Panc1 (cell line): ENCODE measurements at regions not wholly inside any gene's neighbourhood (a gene's known extent, or its start where the extent isn't known, plus 50 kb on each side); places are given as distances from the start of the nearest gene placed in this dataset.

Experiments used
- ATAC-seq: fragments of 200-7000 bp; cut with Tn5 transposase; 2 replicates; pipeline ENCODE4 v1.9.1; 2020; ENCODE audit warnings: mild to moderate bottlenecking, moderate library complexity
- BruUV-seq: library from RNA; stranded (reverse); fragments of 400-500 nt; replicated peaks from 2 replicates; lab custom pipeline; 2021; lab: Mats Ljungman, UMichigan
- CTCF ChIA-PET: fragments of 300-600 bp; sonication (Branson Sonifier 250); formaldehyde crosslinking; loops from one replicate; lab custom pipeline; 2022; ENCODE audit warnings: antibody characterized with exemption; lab: Charles Lee
- POLR2A ChIA-PET: fragments of 300-600 bp; sonication (Branson Sonifier 250); formaldehyde crosslinking; loops from one replicate; lab custom pipeline; 2022; ENCODE audit warnings: antibody characterized with exemption; lab: Charles Lee
- DNase-seq: peaks from one replicate; pipeline ENCODE4 v3.0.0-alpha.2; 2010; ENCODE audit warnings: low read depth, low spot score
- H3K27ac ChIP-seq: 2 replicates; pipeline ENCODE4 v1.5.1; 2011; ENCODE audit warnings: mild to moderate bottlenecking, low read length, inconsistent platforms
- H3K27me3 ChIP-seq: fragments of 200-500 bp; sonication (Bioruptor generic); 2 replicates; pipeline ENCODE4 v1.6.0; 2014; ENCODE audit warnings: low read length, inconsistent platforms; ENCODE audit not compliant: control insufficient read depth, insufficient read depth
- H3K36me3 ChIP-seq: fragments of 200-500 bp; sonication (Bioruptor generic); 2 replicates; pipeline ENCODE4 v1.5.1; 2014; ENCODE audit warnings: inconsistent platforms, mild to moderate bottlenecking, low read length, moderate library complexity; ENCODE audit not compliant: control insufficient read depth, insufficient read depth
- H3K4me1 ChIP-seq: 2 replicates; pipeline ENCODE4 v1.5.1; 2011; ENCODE audit warnings: inconsistent platforms, mild to moderate bottlenecking, low read length, moderate library complexity; ENCODE audit not compliant: control insufficient read depth, insufficient read depth
- H3K4me3 ChIP-seq, 2 experiments: 2 replicates each; pipeline ENCODE4 v1.5.1; 2011 to 2012; ENCODE audit warnings: low read depth in 2 of 2, low read length in 2 of 2, mild to moderate bottlenecking in 2 of 2, inconsistent platforms in 1 of 2, moderate library complexity in 1 of 2
- H3K9me3 ChIP-seq: fragments of 200-500 bp; sonication (Bioruptor generic); 2 replicates; pipeline ENCODE4 v1.5.1; 2014; ENCODE audit warnings: low read depth, mild to moderate bottlenecking, inconsistent platforms, low read length, moderate library complexity; ENCODE audit not compliant: control insufficient read depth, insufficient read depth
- CTCF ChIP-seq: fragments of 450-650 bp; IDR thresholded peaks from 2 replicates; pipeline ENCODE4 v1.5.1; 2017; ENCODE audit warnings: mild to moderate bottlenecking
- POLR2AphosphoS5 ChIP-seq: IDR thresholded peaks from 2 replicates; pipeline ENCODE4 v1.6.1; 2012; ENCODE audit warnings: mild to moderate bottlenecking, low read depth, low read length, moderate library complexity
- REST ChIP-seq, 2 experiments: IDR thresholded peaks; 2 replicates each; pipeline ENCODE4 v1.6.1; 2011 to 2012; ENCODE audit warnings: low read depth in 2 of 2, control low read depth in 1 of 2, low read length in 1 of 2, mild to moderate bottlenecking in 1 of 2, moderate library complexity in 1 of 2; ENCODE audit not compliant: insufficient read depth in 1 of 2
- SIN3A ChIP-seq: IDR thresholded peaks from 2 replicates; pipeline ENCODE4 v1.6.1; 2012; ENCODE audit warnings: low read depth, mild to moderate bottlenecking, low read length, moderate library complexity, borderline replicate concordance; ENCODE audit not compliant: insufficient read depth
- TCF7L2 ChIP-seq: IDR thresholded peaks from 2 replicates; pipeline ENCODE4 v1.6.1; 2011; ENCODE audit warnings: mild to moderate bottlenecking, low read depth, low read length, inconsistent platforms
- in situ Hi-C: cut with HindIII; loops from 2 replicates; pipeline ENCODE4 v1.10.0; 2016; ENCODE audit warnings: low sequenced_read_pairs, low pct_unique_long_range_greater_than_20kb
- intact Hi-C: fragments of 100-400 bp; cut with micrococcal nuclease; formaldehyde crosslinking; loops from one replicate; pipeline ENCODE4 v1.10.0; 2022; ENCODE audit not compliant: unreplicated experiment

GRCh38 chr7:131046246-131046645 lies 281.4 kb upstream of the MKLN1 start:
- intact Hi-C loops = no loop called here
- no peak overlapping the region for H3K4me3 ChIP-seq
- no TSS peak for BruUV-seq
- peaks cover 6% of the 10 kb centered on the region; the same call in 1 of the 2 replicates for H3K4me1 ChIP-seq
- no peak overlapping the region for H3K27ac ChIP-seq
- no peaks in the 10 kb centered on the region for H3K9me3 ChIP-seq
- no peak for TF ChIP-seq CTCF
- TF ChIP-seq REST (IDR thresholded peaks at IDR 0.05; ENCODE audit: insufficient read depth in 1 of 2, low read depth in 2 of 2, low read length in 1 of 2) = no peak
- TF ChIP-seq SIN3A = no peak
- no peak for TF ChIP-seq POLR2AphosphoS5
- TF ChIP-seq TCF7L2 = no peak
- DNase-seq (no peak), ATAC-seq (no peak)
- H3K27me3 ChIP-seq = no peaks in the 10 kb centered on the region
- CTCF ChIA-PET = no interaction called here
- no peaks in the 10 kb centered on the region for H3K36me3 ChIP-seq
- in situ Hi-C loops = no loop called here
- POLR2A ChIA-PET = no interaction called here

DNA sequence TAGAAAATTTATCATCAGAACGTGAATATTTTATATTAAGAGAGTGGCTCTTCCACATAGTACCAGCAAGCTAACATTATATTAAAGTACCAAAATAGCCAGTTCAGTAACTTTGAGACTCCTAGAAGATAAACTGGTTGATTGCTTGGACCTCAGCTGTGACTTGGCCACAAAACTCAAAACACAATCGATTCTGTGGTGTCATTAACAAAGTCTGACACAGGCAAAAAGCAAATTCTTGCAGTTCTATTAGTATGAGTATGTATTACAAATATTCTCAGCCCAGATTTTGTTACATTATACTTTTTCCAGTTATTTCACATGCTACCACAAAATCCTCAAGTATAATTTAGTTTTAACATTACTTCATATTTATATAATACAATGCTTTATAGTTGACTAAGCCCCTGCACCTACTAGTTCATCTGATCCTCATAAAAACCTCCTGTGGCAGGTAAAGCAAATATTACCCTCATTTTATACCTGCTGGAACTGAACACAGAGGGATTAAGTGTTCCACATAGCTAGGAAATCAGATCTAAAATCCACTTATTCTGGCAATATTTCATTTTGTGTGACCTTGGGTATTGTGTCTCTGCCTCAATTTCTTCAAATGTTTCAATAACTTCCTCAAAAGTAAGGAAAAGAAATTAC lies 279.9 kb upstream of the MKLN1 start:
- H3K36me3 ChIP-seq = no peaks in the 10 kb centered on the region
- intact Hi-C loops = no loop called here
- in situ Hi-C loops = no loop called here
- no peak overlapping the region for H3K27ac ChIP-seq
- peaks cover 3% of the 10 kb centered on the region; the same call in 1 of the 2 replicates for H3K4me1 ChIP-seq
- BruUV-seq = no TSS peak
- H3K9me3 ChIP-seq = no peaks in the 10 kb centered on the region
- ATAC-seq (no peak), DNase-seq (no peak)
- ChIA-PET POLR2A (no interaction called here), CTCF (no interaction called here)
- no peak overlapping the region for H3K4me3 ChIP-seq
- H3K27me3 ChIP-seq = no peaks in the 10 kb centered on the region
- TF ChIP-seq POLR2AphosphoS5 = no peak
- no peak for TF ChIP-seq REST (IDR thresholded peaks at IDR 0.05; ENCODE audit: insufficient read depth in 1 of 2, low read depth in 2 of 2, low read length in 1 of 2)
- TF ChIP-seq CTCF = no peak
- TF ChIP-seq SIN3A = no peak
- TF ChIP-seq TCF7L2 = no peak
